ENCODE measurements at regions not wholly inside any gene's neighbourhood (a gene's known extent, or its start where the extent isn't known, plus 50 kb on each side); places are given as distances from the start of the nearest gene placed in this dataset.

DNA sequence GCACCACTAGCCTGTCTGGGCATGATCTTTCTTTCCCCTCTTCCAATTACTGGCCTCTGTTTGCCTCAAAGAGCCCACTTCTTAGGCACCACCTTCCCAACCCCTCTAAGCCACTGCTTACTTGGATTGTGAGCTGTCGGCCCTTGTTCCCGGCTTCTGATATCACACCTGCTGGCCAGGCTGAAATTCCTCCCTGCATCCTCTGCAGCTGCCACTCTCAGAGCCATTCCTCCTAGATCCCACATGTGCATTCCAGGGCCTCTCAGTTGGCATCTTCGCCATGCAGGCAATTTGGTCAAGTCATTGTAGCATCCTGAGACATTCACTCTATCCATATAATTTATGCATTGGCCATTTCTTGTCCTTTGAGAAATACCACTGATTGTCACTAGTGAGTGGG, 135.9 kb downstream of the OLIG3 start:
- FAIRE-seq (no peak), DNase-seq (ENCODE audit: extremely low spot score, insufficient read length, low read depth) (no peak)

DNA sequence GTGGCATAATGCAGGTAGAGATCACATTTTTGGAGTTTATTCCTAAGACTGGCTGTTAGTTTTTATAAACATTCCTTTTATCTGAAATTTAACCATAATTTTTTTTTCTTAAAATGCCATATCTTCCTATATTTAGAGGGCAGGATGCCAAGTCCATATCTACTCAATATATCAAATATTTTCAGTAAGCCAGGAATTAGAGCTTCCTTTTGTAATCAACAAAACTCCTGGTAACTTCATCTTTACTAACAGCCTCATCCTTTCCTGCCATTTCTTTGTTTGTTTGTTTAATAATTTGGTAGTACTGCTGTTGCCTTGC, 136.3 kb downstream of the OLIG3 start:
- FAIRE-seq = no peak

DNA sequence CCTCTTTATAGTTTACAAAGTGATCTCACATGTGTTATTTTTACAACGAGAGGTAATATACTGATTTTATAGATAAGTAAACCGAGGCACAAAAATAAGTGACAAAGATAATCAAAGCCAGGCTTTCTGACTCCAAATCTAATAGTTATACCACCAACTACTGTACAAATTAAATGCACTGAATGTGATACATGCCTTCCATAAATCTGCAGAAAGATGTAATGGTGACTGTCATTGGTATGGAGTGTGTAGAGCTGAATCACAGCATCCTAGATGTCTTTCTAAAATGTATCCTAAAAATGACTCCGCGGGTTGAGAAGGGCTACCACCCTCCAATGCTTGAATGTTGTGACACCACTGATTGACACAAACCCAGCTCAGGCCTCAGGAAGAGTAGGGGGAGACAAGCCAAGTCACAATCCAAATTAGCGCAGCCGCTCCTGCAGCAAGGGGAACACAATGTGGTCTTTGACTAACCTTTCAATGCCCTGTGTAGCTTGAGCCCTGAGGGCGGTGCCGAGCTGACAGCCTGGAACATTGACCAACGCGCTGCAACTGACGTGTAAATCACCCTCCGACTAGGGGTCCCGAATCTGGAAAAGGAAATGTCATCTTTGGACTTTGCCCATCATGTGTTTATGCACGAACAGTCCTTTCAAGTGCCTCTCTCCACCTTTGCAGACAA, 136.8 kb downstream of the OLIG3 start:
- DNase-seq (ENCODE audit: extremely low spot score, insufficient read length, low read depth) = no peak
- FAIRE-seq = no peak

More for the DNA sequence above, 136.3 kb downstream of the OLIG3 start:
- DNase-seq (ENCODE audit: extremely low spot score, insufficient read length, low read depth) = no peak

DNA sequence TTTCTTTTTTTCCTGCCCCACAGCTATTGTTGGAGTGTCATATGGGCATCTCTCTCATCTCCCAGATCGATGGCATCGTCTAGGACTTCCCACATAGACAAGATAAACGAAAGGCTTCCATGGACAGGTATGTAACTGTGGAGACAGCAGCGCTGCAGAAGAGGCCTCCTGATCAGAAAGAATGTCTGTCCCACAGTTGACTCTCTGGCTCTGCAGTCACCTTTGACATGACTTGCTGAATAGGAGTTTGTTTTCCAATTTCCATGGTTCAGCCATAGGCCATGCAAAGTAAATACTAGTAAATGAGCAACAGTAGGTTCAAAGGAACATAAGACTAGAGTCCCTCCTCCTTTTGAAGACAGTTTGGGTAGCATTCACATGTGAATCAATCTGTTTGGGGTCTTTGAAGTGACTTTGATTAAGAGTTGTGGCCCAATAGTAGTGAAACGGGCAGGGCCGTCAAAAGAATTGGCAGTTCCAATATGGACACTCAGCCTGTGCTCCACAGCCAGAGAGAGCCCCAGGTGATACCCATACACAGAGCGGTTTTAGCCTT, 134.7 kb upstream of the IFNGR1 start:
- FAIRE-seq (no peak), DNase-seq (ENCODE audit: extremely low spot score, insufficient read length, low read depth) (no peak)

DNA sequence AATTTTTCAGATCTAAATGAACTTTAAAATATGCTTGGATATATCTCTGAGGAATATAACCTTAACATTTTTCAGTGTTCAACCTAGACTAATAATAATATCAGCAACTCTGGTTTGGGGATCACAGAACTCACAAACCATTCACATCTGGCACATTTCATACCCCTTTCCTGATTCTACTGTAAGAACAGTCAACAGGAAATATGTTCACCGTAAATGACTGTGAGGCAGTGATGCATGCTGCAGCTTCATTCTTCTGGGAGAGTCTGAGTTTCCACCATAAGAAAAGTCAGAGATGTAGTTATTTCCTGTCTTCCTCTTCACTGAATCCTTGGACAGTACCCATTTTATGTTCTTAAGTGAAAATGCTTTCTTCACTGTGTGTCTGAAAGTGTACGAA, 134.2 kb upstream of the IFNGR1 start:
- no peak for FAIRE-seq
- no peak for DNase-seq (ENCODE audit: extremely low spot score, insufficient read length, low read depth)

DNA sequence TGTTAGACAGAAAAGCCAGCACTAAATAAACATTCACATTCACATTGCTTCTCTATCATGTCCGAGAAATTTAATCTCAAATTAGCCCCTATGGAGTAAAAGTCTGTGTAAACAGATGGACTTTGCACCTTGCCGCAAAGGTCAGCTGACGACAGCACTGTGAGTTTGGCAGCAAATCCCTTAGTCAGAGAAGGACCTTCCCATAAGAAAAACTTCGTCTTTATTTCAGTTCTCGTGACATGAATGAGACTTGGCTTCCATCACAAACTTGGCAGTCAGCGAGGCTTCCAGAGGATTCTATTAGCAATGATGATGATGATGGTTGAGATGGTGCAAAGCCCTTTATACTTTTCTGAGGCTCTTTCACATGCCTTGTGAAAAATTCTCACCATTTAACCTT, 133.7 kb upstream of the IFNGR1 start:
- FAIRE-seq = no peak
- no peak for DNase-seq (ENCODE audit: extremely low spot score, insufficient read length, low read depth)

DNA sequence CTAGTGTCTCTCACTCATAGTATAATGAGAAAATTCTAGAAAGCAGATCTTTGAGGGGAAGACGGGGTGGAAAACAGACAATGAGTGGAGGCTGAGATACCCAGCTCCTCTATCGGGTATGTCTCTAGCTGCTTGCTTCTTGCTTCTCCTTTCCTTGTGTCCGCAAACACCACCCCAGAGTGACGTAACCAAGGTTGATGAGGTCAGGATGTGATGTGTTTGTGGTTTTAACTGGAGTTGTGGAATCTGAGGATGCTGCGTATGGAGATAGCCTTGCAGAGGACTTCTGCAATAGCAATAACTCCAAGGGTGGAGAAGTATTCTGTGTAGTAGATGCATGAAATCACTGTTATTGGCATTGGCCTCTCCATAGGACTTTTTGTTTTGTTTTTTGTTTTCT, 132.7 kb upstream of the IFNGR1 start:
- FAIRE-seq = no peak

DNA sequence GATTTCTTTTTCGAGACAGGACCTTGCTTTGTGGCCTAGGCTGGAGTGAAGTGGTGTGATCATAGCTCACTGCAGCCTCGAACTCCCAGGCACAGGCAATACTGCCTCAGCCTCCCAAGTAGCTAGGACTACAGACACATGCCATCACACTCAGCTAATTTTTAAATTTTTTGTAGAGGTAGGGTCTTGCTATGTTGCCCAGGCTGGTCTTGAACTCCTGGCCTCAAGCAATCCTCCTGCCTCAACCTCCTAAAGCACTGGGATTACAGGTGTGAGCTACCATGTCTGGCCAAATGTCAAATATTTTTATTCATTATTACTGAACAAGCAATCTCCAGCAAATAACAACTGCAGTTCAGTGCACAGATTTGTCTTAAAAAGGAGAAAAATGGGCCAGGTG, 131.7 kb upstream of the IFNGR1 start:
- FAIRE-seq (no peak), DNase-seq (ENCODE audit: extremely low spot score, insufficient read length, low read depth) (no peak)

More for the DNA sequence above, 132.7 kb upstream of the IFNGR1 start:
- DNase-seq (ENCODE audit: extremely low spot score, insufficient read length, low read depth) = no peak

DNA sequence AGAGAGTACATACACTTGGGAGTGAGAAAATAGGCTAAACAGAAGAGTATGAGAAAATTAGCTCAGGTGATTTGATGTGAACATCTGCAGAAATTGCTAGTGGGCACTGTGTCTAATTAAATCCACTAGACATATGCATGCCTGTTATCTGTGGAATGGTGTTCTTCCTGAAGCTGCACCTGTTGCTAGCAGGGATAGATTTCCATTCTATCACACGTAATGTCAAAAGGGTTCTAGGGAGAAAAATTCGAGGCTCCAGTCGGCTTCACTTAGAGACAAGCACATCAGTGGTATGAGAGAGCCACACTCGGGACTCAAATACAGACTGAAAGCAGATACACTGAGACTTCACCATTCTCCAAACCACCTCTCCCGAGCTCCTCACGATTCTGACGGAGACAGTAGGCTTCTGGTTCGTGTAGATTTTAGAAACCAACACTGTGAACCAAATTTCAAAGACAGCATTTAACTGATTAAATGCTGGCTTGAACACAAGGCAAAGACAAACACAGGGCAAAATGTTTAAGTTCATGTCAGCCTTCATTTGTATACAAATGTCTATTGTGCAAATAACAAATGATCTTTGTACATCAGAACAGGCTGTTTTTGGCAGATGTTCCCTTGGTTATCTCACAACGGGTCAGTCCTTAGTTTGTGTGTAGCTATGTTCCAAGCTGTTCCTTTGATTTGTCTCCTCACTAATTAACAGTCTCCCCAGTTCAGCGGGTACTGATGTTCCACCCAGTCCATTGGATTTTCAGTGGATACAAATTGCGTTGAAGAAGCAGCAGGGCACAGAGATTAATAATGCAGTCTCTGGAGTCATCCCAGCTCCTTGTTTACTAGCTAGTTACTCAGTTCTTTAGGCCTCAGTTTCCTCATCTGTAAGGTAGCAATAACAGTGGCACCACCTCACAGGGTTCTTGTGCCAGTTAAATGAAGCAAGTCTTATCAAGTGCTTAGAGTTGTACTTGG, 131.0 kb upstream of the IFNGR1 start:
- DNase-seq (ENCODE audit: extremely low spot score, insufficient read length, low read depth) (no peak), FAIRE-seq (no peak)

DNA sequence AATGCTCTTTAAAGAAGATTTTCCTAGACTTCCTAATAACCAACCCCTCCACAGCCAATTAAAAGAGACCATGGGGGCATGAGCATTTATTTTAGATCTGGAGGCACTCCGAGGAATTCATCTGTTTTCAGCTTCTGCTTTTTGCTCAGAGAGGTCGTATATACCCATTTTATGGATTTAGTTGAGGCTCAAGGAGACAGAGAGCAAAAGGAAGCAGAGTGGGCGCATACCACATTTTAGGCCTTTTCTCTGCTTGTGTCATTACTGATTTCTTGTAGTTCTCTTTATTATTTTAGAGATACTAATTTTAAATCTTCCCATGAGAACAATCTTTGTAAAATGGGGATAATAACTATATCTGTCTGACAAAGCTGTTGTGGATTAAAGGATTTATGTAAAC, 129.6 kb upstream of the IFNGR1 start:
- no peak for FAIRE-seq

DNA sequence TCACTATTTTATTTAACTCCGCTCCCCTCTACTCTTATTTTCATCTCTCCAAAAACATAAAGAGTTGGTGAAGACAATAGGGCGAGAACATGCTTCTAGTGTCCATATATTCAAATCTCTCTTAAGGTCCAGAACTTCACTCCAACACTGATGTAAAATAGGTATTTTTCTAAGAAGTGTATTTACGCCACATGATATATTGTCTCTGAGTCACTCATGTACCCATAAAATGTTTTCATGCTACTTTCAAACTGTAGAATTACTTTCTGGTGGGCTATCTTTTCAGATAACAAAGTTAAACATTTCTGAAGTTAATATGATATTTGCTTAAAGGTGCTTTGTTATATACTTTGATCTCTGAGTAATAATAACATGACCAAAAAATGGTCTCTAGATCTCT, 124.1 kb upstream of the IFNGR1 start:
- DNase-seq (ENCODE audit: extremely low spot score, insufficient read length, low read depth) = no peak
- no peak for FAIRE-seq

More for the DNA sequence above, 129.6 kb upstream of the IFNGR1 start:
- DNase-seq (ENCODE audit: extremely low spot score, insufficient read length, low read depth) = no peak

DNA sequence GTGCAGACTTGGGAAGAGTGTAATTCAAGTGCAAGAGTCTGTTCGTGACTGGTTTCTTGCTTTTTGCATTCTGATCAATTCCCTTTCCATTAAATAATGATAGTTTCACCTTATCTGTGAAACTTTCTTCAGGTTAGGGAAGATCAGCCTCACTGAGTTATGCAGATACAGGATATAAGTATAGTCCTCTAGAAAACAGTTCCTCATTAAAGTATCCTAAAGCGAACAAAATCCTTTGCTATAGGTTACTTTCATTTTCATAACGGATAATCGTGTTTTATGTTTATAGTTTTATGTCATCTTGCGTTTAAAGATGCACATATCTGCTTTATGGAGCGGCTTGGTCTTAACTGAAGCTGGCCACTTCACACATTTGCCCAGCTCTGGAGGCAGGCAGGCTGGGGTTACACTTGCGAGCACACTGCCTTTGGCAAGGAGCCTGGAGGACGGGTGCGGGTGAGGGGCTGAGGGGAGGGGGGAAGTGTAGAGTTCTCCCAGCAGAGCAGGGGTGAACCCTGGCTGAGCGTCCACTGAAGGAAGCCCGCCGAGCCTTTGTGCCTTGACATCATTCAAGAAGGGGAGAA, 123.5 kb upstream of the IFNGR1 start:
- DNase-seq (ENCODE audit: extremely low spot score, insufficient read length, low read depth) (no peak), FAIRE-seq (peak; percentile 64)

DNA sequence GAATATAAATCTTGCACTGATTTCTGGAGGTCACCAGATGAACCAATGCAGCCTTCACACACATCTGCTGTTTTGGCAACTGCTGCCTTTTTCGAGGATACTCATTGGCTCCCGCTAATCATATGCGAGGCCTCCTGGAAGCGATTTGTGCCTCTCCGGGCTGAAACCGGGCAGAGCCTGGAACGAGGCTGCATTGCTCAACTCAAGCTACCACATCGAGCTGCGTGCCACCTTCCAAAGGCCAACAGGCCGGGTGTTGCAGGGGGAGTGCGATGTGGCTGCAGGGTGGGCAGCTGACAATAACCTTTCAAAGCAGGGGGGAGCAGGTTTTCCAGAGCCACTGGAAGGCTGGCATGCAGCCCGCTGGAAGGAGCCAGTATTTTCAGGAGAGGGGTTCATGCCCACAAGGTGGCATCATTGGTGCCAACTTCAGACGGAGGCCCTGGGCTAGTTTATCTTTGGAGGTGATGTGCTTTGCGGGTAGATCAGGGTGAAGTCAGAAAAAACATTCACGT, 122.6 kb upstream of the IFNGR1 start:
- DNase-seq (ENCODE audit: extremely low spot score, insufficient read length, low read depth) = no peak

DNA sequence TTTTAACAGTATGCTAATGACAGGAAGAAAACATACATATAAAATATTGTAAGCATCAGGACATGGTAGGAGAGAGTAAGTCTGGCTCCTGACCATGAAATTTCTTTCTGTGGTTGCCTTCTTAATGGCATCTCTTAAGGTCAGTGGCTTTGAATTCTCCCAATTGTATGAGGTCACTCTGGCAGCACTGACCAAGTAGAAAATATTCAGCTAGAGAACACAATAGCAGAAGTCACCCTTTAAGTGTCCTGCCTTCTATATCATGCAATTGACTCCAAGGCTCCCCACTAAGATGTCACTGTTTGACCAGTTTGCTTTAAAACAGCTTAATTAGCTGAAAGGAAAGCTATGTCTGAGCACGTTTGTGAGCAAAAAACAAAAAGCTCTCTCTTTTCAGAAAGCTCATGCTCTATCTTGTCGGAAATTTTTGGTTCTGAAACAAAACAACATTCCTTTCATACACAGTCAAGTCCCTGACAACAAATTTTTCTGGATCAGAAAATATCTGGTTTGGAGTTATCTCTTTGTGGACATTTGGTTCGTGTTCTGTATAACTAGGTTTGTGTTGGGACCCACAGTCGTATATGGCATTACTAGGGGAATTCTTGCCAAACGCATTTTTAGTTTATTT, 120.9 kb upstream of the IFNGR1 start:
- FAIRE-seq = no peak

More for the DNA sequence above, 122.6 kb upstream of the IFNGR1 start:
- peak; percentile 48 for FAIRE-seq

DNA sequence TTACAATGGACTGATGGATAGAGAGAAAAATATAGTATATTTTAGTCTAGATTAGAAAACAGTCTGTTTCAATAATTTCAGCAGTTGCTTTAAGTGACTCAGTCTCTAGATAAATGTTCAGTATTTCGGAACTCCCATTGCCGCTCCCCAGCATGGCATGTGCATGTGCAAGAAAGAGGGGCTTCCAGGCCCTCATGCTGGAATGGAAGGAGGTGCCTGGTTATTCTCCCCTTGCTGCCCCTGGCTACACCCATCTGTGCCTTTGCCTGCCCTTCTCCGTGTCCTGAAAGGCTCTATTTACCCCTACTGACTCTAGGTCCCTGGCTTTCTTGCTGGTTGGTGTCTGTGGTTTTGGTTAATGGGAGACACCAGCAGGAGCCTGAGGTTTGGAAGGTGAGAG, 115.7 kb upstream of the IFNGR1 start:
- FAIRE-seq = no peak
- no peak for DNase-seq (ENCODE audit: extremely low spot score, insufficient read length, low read depth)

More for the DNA sequence above, 120.9 kb upstream of the IFNGR1 start:
- no peak for DNase-seq (ENCODE audit: extremely low spot score, insufficient read length, low read depth)

DNA sequence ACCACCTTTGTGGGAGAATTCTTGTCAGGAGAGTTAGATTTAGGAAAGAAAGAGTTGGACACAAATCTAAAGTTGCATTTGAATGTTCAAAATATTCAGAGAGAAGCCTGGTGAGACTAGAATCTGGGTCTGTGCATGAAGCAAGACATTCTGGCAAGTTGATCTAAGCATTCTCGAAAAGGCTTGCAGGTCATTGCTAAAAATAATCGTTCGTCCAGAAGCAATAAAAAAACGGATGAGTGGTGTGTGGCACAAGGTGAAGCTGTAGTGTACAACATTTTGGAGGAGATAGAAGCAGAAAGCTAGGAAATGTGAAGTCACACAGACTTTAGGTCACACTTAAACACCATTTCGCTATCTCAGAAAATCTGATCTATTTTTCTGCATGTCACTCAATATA, 114.9 kb upstream of the IFNGR1 start:
- FAIRE-seq (no peak), DNase-seq (ENCODE audit: extremely low spot score, insufficient read length, low read depth) (no peak)

DNA sequence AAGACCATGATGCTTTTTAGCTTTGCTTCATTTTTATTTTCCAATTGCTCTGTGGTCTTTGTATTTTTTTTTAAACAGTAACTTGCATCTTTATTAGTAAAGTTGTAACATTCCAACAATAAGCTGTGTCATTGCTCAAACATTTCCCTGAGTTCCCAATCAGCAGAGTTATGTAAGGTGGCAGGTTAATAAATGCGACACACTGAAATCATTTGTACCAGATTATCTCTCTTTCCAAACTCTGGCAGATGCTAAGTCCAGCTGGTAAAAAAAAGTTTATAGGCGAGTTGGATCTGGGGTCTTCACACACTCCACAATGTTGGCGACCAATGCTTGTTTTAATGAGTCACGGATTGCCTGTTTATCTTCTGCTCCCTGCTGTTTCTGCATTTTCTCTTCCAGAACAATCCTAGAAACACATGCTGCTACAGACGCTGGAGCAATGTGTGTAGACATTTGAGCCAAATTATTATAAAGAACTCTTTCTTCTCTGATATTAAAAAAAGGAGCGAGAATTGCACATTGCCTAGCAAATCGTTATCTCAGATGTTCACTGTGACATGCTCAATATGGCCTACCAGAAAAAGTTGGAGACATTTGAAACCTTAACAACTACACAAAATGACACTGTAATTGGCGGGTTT, 113.6 kb upstream of the IFNGR1 start:
- FAIRE-seq = no peak
- DNase-seq (ENCODE audit: extremely low spot score, insufficient read length, low read depth) = no peak

DNA sequence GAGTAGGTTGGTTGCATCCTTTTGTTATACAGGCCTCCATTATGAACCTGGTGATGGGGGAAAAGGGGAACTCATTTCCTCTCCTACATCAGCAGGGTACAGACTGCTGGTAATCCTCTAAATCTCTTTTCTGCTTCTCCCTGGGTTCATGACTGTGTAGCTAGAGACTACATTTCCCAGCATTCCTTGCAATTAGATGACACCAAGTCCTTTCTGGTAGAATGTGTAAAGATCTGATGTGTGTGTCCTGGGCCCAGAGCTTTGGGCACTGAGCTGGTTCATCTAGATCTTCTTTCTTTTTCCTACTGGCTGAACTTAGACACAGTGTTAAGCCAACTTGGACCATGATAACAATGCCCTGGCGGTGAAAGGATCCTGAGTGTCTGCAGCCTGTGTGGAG, 104.7 kb upstream of the IFNGR1 start:
- FAIRE-seq (no peak), DNase-seq (ENCODE audit: extremely low spot score, insufficient read length, low read depth) (no peak)

DNA sequence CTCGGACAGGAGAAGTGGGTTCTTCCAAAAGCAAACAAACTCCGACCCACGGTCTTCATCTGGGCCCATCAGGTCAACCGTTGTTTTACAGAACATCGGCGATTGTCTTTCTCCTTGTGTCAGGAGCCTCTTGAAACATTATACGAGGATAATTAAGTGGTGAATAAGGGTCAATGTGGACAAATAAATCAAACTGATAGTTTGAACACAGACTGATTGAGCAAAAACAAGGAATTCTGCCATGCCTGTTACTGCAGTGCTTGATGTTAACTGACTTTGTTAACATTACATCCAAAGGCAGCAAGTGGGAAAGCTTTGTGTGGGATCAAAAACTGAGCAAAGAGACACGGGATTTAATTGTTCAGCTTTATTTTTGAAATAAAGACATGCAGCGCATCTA, 101.1 kb upstream of the IFNGR1 start:
- no peak for FAIRE-seq
- DNase-seq (ENCODE audit: extremely low spot score, insufficient read length, low read depth) = no peak

DNA sequence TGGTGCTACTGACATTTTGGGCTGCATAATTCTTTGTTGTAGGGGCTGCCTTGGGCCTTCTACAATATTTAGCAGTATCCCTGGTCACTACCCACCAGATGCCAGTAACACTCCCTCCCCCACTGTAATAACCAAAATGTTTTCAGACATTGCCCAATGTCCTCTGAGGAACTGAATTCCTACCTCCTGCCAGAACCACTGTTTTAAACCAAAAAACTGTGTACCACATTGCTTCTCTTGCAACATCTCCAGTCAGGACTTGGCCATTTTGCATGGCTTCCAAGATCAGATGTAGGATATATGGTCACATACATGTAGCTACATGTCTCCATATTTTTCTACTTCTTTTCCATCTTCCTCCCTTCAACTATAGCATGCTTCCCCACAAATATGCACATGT, 97.4 kb upstream of the IFNGR1 start:
- FAIRE-seq (no peak), DNase-seq (ENCODE audit: extremely low spot score, insufficient read length, low read depth) (no peak)

Measured in GM18507 (cell line).